Left lung (tissue), 4 donors: ENCODE measurements at regions not wholly inside any gene's neighbourhood (a gene's known extent, or its start where the extent isn't known, plus 50 kb on each side); places are given as distances from the start of the nearest gene placed in this dataset.

Experiments
- ATAC-seq: fragments of 200-7000 bp; cut with Tn5 transposase; one replicate; pipeline ENCODE4 v1.9.1; 2020; ENCODE audit warnings: moderate library complexity
- DNase-seq, 4 donors: peaks; one replicate each; pipeline ENCODE4 v3.0.0-alpha.2; 2013 to 2020
- H3K27ac ChIP-seq, 2 donors: fragments of 200-600 bp; sonication (generic) in 1 of 2; one replicate each; pipeline versions ENCODE4 v1.5.0 to v1.8.0; 2020 to 2021
- H3K27me3 ChIP-seq, 2 donors: fragments of 200-600 bp; sonication (generic) in 1 of 2; one replicate each; pipeline versions ENCODE4 v1.5.0 to v1.8.0; 2020 to 2021
- H3K36me3 ChIP-seq, 2 donors: fragments of 200-600 bp; sonication (generic) in 1 of 2; one replicate each; pipeline versions ENCODE4 v1.5.0 to v1.8.0; 2020 to 2021
- H3K4me1 ChIP-seq, 2 donors: fragments of 200-600 bp; one replicate each; pipeline ENCODE4 v1.8.0; 2021
- H3K4me3 ChIP-seq, 2 donors: fragments of 200-600 bp; sonication (generic) in 1 of 2; one replicate each; pipeline versions ENCODE4 v1.5.0 to v1.8.0; 2020 to 2021; ENCODE audit warnings: mild to moderate bottlenecking in 1 of 2
- H3K9me3 ChIP-seq, 2 donors: fragments of 200-600 bp; sonication (generic) in 1 of 2; one replicate each; pipeline versions ENCODE4 v1.5.0 to v1.8.0; 2020 to 2021
- intact Hi-C, 2 donors: fragments of 100-400 bp; cut with DNase I; formaldehyde crosslinking; loops; one replicate each; pipeline versions ENCODE4 v1.11.2 to v1.14.2; 2022
- TF ChIP-seq, protein P1 (sequence below), 2 donors: fragments of 200-600 bp; sonication (generic) in 1 of 2; IDR thresholded peaks; one replicate each; pipeline versions ENCODE4 v1.5.0 to v1.8.0; 2021; ENCODE audit warnings: antibody characterized with exemption in 2 of 2
- donor health status: DM: no; HTN: yes; CAD: no.
- donor health status: DM: no; HTN: no; CAD: no.

- no peak for ATAC-seq
- Histone ChIP-seq H3K4me3 (no peak overlapping the region), H3K27me3 (no peaks in the 10 kb centered on the region), H3K9me3 (no peaks in the 10 kb centered on the region), H3K27ac (no peak overlapping the region), H3K4me1 (peaks cover 10 to 21% of the 10 kb centered on the region in 2 donors), H3K36me3 (no peaks in the 10 kb centered on the region)
- DNase-seq = no peak
- TF ChIP-seq, protein P1, sequence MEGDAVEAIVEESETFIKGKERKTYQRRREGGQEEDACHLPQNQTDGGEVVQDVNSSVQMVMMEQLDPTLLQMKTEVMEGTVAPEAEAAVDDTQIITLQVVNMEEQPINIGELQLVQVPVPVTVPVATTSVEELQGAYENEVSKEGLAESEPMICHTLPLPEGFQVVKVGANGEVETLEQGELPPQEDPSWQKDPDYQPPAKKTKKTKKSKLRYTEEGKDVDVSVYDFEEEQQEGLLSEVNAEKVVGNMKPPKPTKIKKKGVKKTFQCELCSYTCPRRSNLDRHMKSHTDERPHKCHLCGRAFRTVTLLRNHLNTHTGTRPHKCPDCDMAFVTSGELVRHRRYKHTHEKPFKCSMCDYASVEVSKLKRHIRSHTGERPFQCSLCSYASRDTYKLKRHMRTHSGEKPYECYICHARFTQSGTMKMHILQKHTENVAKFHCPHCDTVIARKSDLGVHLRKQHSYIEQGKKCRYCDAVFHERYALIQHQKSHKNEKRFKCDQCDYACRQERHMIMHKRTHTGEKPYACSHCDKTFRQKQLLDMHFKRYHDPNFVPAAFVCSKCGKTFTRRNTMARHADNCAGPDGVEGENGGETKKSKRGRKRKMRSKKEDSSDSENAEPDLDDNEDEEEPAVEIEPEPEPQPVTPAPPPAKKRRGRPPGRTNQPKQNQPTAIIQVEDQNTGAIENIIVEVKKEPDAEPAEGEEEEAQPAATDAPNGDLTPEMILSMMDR (IDR thresholded peaks at IDR 0.05) = no peak
- intact Hi-C loops = no loop called here
Measured at GRCh38 chr6:4322134-4322845, 186.9 kb upstream of the ECI2 start.

- intact Hi-C loops = no loop called here
- Histone ChIP-seq H3K27ac (no peak overlapping the region), H3K4me3 (no peak overlapping the region), H3K4me1 (peaks cover 10 to 28% of the 10 kb centered on the region in 2 donors), H3K27me3 (no peaks in the 10 kb centered on the region), H3K9me3 (no peaks in the 10 kb centered on the region), H3K36me3 (no peaks in the 10 kb centered on the region)
- DNase-seq (no peak), ATAC-seq (no peak)
- TF ChIP-seq, protein P1 (IDR thresholded peaks at IDR 0.05) = no peak
Measured at GRCh38 chr6:4320860-4321259, 185.5 kb upstream of the ECI2 start.

DNA sequence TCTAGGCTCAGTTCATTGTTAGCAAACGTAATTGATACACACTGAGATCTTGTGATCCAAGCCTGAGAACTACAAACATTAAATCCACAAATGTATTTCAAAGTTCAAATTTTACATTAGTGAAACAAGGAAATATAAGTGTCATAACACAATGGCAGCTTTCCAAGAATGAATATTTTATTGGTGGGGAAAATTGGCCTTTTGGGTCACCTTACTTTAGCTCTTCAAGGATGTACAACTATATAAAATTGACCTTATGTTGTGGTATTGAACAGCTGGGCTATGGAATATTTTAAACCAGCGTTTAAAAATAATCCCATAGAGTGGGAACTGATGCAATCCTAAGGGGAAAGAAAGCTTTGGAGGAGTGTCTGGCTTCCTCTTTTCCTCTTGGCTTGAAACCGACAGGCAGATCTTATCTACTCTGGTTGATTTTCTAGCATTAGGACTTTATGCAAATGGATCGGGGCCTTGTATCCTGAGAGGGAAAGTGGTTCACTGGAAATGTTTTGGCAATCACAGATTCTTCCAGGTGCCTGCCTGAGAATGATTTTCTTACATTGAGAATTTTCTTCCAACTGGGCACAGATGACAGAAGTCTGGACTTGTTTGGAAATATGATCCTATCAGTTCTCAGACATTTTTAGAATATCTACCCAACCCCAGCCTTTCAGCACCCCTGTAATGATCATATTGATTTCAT, 184.8 kb upstream of the ECI2 start:
- no peaks in the 10 kb centered on the region for H3K9me3 ChIP-seq
- intact Hi-C loops = no loop called here
- no peaks in the 10 kb centered on the region for H3K36me3 ChIP-seq
- TF ChIP-seq, protein P1 (IDR thresholded peaks at IDR 0.05) = no peak
- DNase-seq = peak in 1 of 4 donors; percentile 13
- peaks cover 10 to 28% of the 10 kb centered on the region in 2 donors for H3K4me1 ChIP-seq
- no peak overlapping the region for H3K4me3 ChIP-seq
- H3K27me3 ChIP-seq = no peaks in the 10 kb centered on the region
- ATAC-seq = peak; percentile 48
- peak overlapping the region in 1 of 2 donors; percentile 9 for H3K27ac ChIP-seq

GRCh38 chr6:4318321-4318720, 182.9 kb upstream of the ECI2 start:
- H3K27me3 ChIP-seq = no peaks in the 10 kb centered on the region
- H3K27ac ChIP-seq = no peak overlapping the region
- H3K4me1 ChIP-seq = peaks cover 10 to 28% of the 10 kb centered on the region in 2 donors
- no peaks in the 10 kb centered on the region for H3K9me3 ChIP-seq
- no peaks in the 10 kb centered on the region for H3K36me3 ChIP-seq
- intact Hi-C loops = no loop called here
- no peak overlapping the region for H3K4me3 ChIP-seq
- ATAC-seq = no peak
- no peak for DNase-seq
- TF ChIP-seq, protein P1 (IDR thresholded peaks at IDR 0.05) = no peak

DNA sequence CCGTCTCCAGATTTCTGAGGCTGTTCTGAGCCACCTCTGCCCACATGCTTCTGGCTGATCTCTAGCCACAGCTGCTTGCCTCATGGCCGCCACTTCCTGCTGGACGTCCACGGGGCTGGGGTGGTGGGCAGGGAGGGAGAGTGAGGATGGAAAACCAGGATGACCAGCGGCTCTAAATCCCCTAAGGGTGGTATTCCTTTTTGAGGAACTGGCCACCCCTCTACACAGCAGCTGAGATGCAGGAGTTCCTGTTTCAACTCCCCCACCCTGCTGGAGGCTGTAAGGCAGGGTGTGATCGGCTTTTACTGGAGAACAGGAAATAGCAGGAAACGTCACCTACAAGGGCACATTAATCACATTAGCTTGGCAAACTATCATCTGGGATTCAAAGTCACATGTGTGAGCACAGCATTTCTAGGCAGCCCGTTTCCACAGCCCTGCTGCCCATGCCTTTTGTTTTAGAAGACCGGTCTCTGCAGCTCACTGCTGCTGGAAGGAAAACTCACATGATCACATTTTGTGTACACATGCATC, 181.6 kb upstream of the ECI2 start:
- H3K4me1 ChIP-seq = peaks cover 10 to 28% of the 10 kb centered on the region in 2 donors
- H3K27ac ChIP-seq = peak overlapping the region; percentile 57 to 70
- DNase-seq (peak in 3 of 4 donors; percentile 24 to 49 (median 47)), ATAC-seq (peak; percentile 68)
- H3K36me3 ChIP-seq = no peaks in the 10 kb centered on the region
- H3K27me3 ChIP-seq = no peaks in the 10 kb centered on the region
- H3K9me3 ChIP-seq = peaks cover 3 to 8% of the 10 kb centered on the region in 2 donors
- no peak overlapping the region for H3K4me3 ChIP-seq
- intact Hi-C loops = no loop called here
- TF ChIP-seq, protein P1 (IDR thresholded peaks at IDR 0.05) = no peak
